K562 (cell line): ENCODE measurements at regions not wholly inside any gene's neighbourhood (a gene's known extent, or its start where the extent isn't known, plus 50 kb on each side); places are given as distances from the start of the nearest gene placed in this dataset.

Experiments
- ATAC-seq: fragments of 200-7000 bp; cut with Tn5 transposase; 3 replicates; pipeline ENCODE4 v1.9.1; 2020; ENCODE audit warnings: moderate library complexity
- BruUV-seq: library from RNA; stranded (reverse); fragments of 400-500 nt; replicated peaks from 2 replicates; lab custom pipeline; 2021; lab: Mats Ljungman, UMichigan
- CTCF ChIA-PET: fragments of 300-600 bp; formaldehyde crosslinking; extraction: SDS; loops from one replicate; lab custom pipeline; 2021; ENCODE audit warnings: low intra/inter-chr PET ratio; lab: Yijun Ruan, JAX
- POLR2A ChIA-PET: fragments of 300-600, 350-650 bp; sonication (Branson Sonifier 250); formaldehyde crosslinking; extraction: SDS; loops from one replicate; lab custom pipeline; 2021; ENCODE audit warnings: antibody characterized with exemption, inconsistent platforms; lab: Yijun Ruan, JAX
- DNase-seq, 4 experiments: peaks; one replicate each; pipeline versions ENCODE4 v3.0.0 to v3.0.0-alpha.2; 2011 to 2018; ENCODE audit warnings: low spot score in 3 of 4, mixed read lengths in 3 of 4; ENCODE audit errors: extremely low read depth in 1 of 4
- FAIRE-seq: peaks from 2 replicates; lab custom pipeline; 2011; peaks lifted over from hg19 to GRCh38; lab: Jason Lieb, UNC
- H2AFZ ChIP-seq: 2 replicates; pipeline ENCODE4 v1.6.0; 2011; ENCODE audit warnings: low read depth, low read length, control low read depth, inconsistent platforms
- H3K27ac ChIP-seq: fragments of 200-600 bp; 3 replicates; pipeline ENCODE4 v1.8.0; 2011; ENCODE audit warnings: low read depth, mild to moderate bottlenecking, control low read depth, inconsistent platforms, low read length, moderate library complexity, mixed read lengths; ENCODE audit errors: extremely low read depth
- H3K27me3 ChIP-seq, 2 experiments: fragments of 300-600 bp in 1 of 2; 2 replicates in 1 of 2; 3 replicates in 1 of 2; pipeline versions ENCODE4 v1.6.0 to v1.8.0; 2011; ENCODE audit warnings: inconsistent platforms in 2 of 2, low read length in 2 of 2, mild to moderate bottlenecking in 1 of 2, mixed read lengths in 1 of 2, moderate library complexity in 1 of 2; ENCODE audit not compliant: control insufficient read depth in 2 of 2, insufficient read depth in 2 of 2
- H3K36me3 ChIP-seq: fragments of 300-600 bp; 3 replicates; pipeline ENCODE4 v1.8.0; 2011; ENCODE audit warnings: mild to moderate bottlenecking, low read length, inconsistent platforms; ENCODE audit not compliant: control insufficient read depth, insufficient read depth
- H3K4me1 ChIP-seq, 2 experiments: fragments of 200-600 bp in 1 of 2; replicated peaks in 1 of 2; 2 replicates in 1 of 2; 3 replicates in 1 of 2; pipeline versions ENCODE4 v1.5.1 to v1.8.0; 2011; ENCODE audit warnings: inconsistent platforms in 2 of 2, low read length in 2 of 2, mild to moderate bottlenecking in 1 of 2, mixed read lengths in 1 of 2, moderate library complexity in 1 of 2; ENCODE audit not compliant: control insufficient read depth in 2 of 2, insufficient read depth in 2 of 2
- H3K4me2 ChIP-seq: 2 replicates; pipeline ENCODE4 v1.6.1; 2011; ENCODE audit warnings: low read length, control low read depth, inconsistent platforms, mixed read lengths; ENCODE audit not compliant: insufficient read depth
- H3K4me3 ChIP-seq: fragments of 200-600 bp; sonication (generic), shearing (Covaris generic); 2 replicates; pipeline ENCODE4 v1.5.1; 2016; ENCODE audit warnings: control low read depth, inconsistent platforms
- H3K79me2 ChIP-seq: fragments of 200-600 bp; 3 replicates; pipeline ENCODE4 v1.8.0; 2011; ENCODE audit warnings: low read length, inconsistent platforms; ENCODE audit not compliant: control insufficient read depth, insufficient read depth
- H3K9ac ChIP-seq, 2 experiments: 2 replicates each; pipeline versions ENCODE4 v1.6.0 to v1.6.1; 2011; ENCODE audit warnings: low read depth in 2 of 2, low read length in 2 of 2, control low read depth in 1 of 2, inconsistent platforms in 1 of 2, mild to moderate bottlenecking in 1 of 2, mixed read lengths in 1 of 2; ENCODE audit not compliant: insufficient read depth in 1 of 2
- H3K9me1 ChIP-seq: one replicate; pipeline ENCODE4 v1.6.0; 2011; ENCODE audit warnings: inconsistent platforms, mild to moderate bottlenecking, low read length, moderate library complexity; ENCODE audit not compliant: control insufficient read depth, insufficient read depth
- H3K9me3 ChIP-seq: replicated peaks from 2 replicates; pipeline ENCODE4 v1.5.1; 2011; ENCODE audit warnings: low read depth, low read length, inconsistent platforms; ENCODE audit not compliant: control insufficient read depth, insufficient read depth
- H4K20me1 ChIP-seq: replicated peaks from 2 replicates; pipeline ENCODE4 v1.6.1; 2011; ENCODE audit warnings: low read length, inconsistent platforms, mixed read lengths; ENCODE audit not compliant: control insufficient read depth, insufficient read depth
- CSDE1 ChIP-seq, 2 experiments: fragments of 450-650 bp; IDR thresholded peaks; 2 replicates each; pipeline ENCODE4 v1.6.1; 2016; ENCODE audit warnings: mild to moderate bottlenecking in 1 of 2
- FOXJ2 ChIP-seq: fragments of 200-800 bp; sonication (Bioruptor generic); IDR thresholded peaks from 2 replicates; pipeline ENCODE4 v1.6.1; 2016; ENCODE audit warnings: missing genetic modification characterization, missing compliant biosample characterization
- FUS ChIP-seq: fragments of 200-400 bp; formaldehyde crosslinking; optimal IDR thresholded peaks from 2 replicates; pipeline ENCODE3; 2017; ENCODE audit warnings: low read depth, low read length
- MBD2 ChIP-seq: sonication (generic); IDR thresholded peaks from 2 replicates; pipeline ENCODE4 v1.6.1; 2016; ENCODE audit warnings: low read depth, borderline replicate concordance
- NEUROD1 ChIP-seq: fragments of 150-350 bp; IDR thresholded peaks from 2 replicates; pipeline ENCODE4 v1.6.1; 2014; ENCODE audit warnings: borderline replicate concordance, low read length, low read depth; ENCODE audit not compliant: partially characterized antibody
- POLR3A ChIP-seq: IDR thresholded peaks from 2 replicates; pipeline ENCODE4 v1.6.1; 2011; ENCODE audit warnings: borderline replicate concordance, mild to moderate bottlenecking, moderate library complexity; ENCODE audit not compliant: insufficient read length, insufficient read depth; ENCODE audit errors: extremely low read depth
- SMC3 ChIP-seq: conservative IDR thresholded peaks from 2 replicates; pipeline ENCODE4 v1.6.1; 2011; ENCODE audit warnings: low read depth, low read length, improper control_type of control experiment; ENCODE audit not compliant: insufficient read depth
- SUPT5H ChIP-seq: fragments of 450-650 bp; IDR thresholded peaks from 2 replicates; pipeline ENCODE4 v1.6.1; 2016
- THRA ChIP-seq: fragments of 450-650 bp; IDR thresholded peaks from 2 replicates; pipeline ENCODE4 v1.6.1; 2017; ENCODE audit warnings: mild to moderate bottlenecking, moderate library complexity
- YBX1 ChIP-seq: fragments of 450-650 bp; IDR thresholded peaks from 2 replicates; pipeline ENCODE4 v1.7.1; 2016; ENCODE audit warnings: mild to moderate bottlenecking
- ZNF143 ChIP-seq: sonication (generic); formaldehyde crosslinking; IDR thresholded peaks from 2 replicates; pipeline ENCODE4 v1.9.0; 2022; ENCODE audit warnings: mild to moderate bottlenecking, missing genetic modification reagents
- ZNF280A ChIP-seq: fragments of 450-650 bp; IDR thresholded peaks from 2 replicates; pipeline ENCODE4 v1.6.1; 2018; ENCODE audit warnings: mild to moderate bottlenecking, low read depth; ENCODE audit not compliant: partially characterized antibody
- ZNF354B ChIP-seq: fragments of 250-450 bp; sonication (Bioruptor Pico); IDR thresholded peaks from 2 replicates; pipeline ENCODE4 v1.4.0; 2020
- WGBS: fragments of 100-300 bp; shearing (Covaris generic); methylation state at CpG from one replicate; pipeline ENCODE4 v1.1.6; 2016; ENCODE audit warnings: low coverage, mixed read lengths; ENCODE audit not compliant: insufficient coverage; ENCODE audit errors: missing lambda C conversion rate; 5-methylcytosine and 5-hydroxymethylcytosine counted together
- in situ Hi-C: fragments of 300-500 bp; cut with MboI; formaldehyde crosslinking; loops from 4 replicates; pipeline ENCODE4 v1.15.0; 2018; ENCODE audit warnings: inconsistent platforms, mixed read lengths
- intact Hi-C: fragments of 100-400 bp; cut with micrococcal nuclease; formaldehyde crosslinking; loops from 2 replicates; pipeline ENCODE4 v1.14.2; 2022
- TF ChIP-seq, protein P1 (sequence below), 3 experiments: IDR thresholded peaks in 2 of 3; conservative IDR thresholded peaks in 1 of 3; 2 replicates each; pipeline ENCODE4 v1.5.1; 2011 to 2012; ENCODE audit warnings: low read length in 3 of 3, mild to moderate bottlenecking in 3 of 3, control low read depth in 2 of 3, improper control_type of control experiment in 1 of 3, inconsistent platforms in 1 of 3, low read depth in 1 of 3, mixed read lengths in 1 of 3, moderate library complexity in 1 of 3; ENCODE audit not compliant: insufficient read depth in 2 of 3

DNA sequence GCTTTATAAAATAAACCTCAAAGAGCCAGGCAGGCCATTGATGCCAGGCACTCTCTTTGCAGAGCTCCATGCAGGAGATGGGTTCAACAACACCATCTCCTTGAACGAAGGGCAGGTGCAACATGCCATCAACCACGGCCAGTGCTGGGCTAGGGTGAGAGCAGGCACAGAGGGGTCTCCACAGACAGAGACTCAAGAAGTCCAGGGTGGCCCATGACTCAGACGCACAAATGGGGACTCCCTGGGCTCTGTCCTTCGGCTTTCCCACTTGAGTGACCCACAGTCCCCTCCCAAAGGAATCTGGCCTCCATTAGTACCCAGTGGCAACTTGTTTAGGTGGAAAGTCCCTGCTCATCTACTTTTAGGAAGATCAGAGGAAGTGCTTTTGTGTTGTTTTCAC lies 124.4 kb upstream of the PZP start (continued):
- TF ChIP-seq FOXJ2 (tag) (no peak), THRA (no peak), POLR3A (no peak), NEUROD1 (no peak)

DNA sequence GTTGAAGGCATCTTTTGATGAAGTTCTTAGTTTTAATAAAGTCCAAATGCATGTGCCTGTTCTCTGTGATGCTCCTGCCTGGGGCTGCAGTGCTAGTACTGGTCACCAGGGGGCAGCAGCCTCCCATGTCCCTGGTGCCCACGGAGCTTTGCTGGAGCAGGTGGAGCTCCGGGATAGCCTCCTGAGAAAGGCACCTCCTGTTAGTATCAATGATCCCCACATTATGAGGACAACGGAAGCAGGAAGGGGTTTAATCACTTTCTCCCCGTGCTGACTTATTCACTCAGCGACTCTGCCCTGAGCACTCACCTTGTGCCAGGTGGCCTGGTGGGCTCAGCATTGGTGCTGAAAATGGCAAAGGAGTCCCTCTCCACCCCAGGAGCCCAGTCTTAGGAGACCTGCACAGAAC lies 123.0 kb upstream of the PZP start:
- ATAC-seq = peak; percentile 85
- intact Hi-C loops (loop anchor here (2.0 to 10.0 kb wide), 3 partner anchors 42 to 254 kb away; no protein-coding TSS in a partner anchor), in situ Hi-C loops (loop anchor here (25.0 kb wide), 1 partner anchor 306 kb away; no protein-coding TSS in a partner anchor)
- peak; percentile 79 for FAIRE-seq
- ChIA-PET CTCF (interaction anchor here (1.4 kb wide), 1 partner anchor 137 kb away, joined by 7 read pairs; no protein-coding TSS in a partner anchor), POLR2A (interaction anchor here (1.0 kb wide), 1 partner anchor 31 kb away, joined by 6 read pairs; no protein-coding TSS in a partner anchor)
- no peaks in the 10 kb centered on the region for H3K9me1 ChIP-seq
- H3K9ac ChIP-seq = no peak overlapping the region
- H3K9me3 ChIP-seq = no peaks in the 10 kb centered on the region; the same call in 1 of the 2 replicates
- peaks cover 0 to 8% of the 10 kb centered on the region in 2 experiments; a peak in 2 of 5 replicates for H3K4me1 ChIP-seq
- 8% methylated on average over 5 of the region's 5 CpGs for WGBS
- H3K79me2 ChIP-seq = no peaks in the 10 kb centered on the region
- H3K36me3 ChIP-seq = no peaks in the 10 kb centered on the region
- peak; percentile 37 to 72 (median 62) for DNase-seq
- no peak overlapping the region for H3K4me2 ChIP-seq
- no peak overlapping the region for H2AFZ ChIP-seq
- BruUV-seq = no TSS peak
- no peak overlapping the region for H3K4me3 ChIP-seq
- no peak overlapping the region for H3K27ac ChIP-seq
- no peaks in the 10 kb centered on the region for H4K20me1 ChIP-seq
- no peaks in the 10 kb centered on the region for H3K27me3 ChIP-seq
- TF ChIP-seq ZNF280A (no peak), FUS (no peak), CSDE1 (IDR thresholded peaks at IDR 0.05) (no peak), MBD2 (no peak), ZNF354B (CRISPR knock-in tag) (no peak), YBX1 (no peak), ZNF143 (CRISPR knock-in tag) (no peak), SUPT5H (no peak), SMC3 (peak; percentile 55)
- TF ChIP-seq, protein P1, sequence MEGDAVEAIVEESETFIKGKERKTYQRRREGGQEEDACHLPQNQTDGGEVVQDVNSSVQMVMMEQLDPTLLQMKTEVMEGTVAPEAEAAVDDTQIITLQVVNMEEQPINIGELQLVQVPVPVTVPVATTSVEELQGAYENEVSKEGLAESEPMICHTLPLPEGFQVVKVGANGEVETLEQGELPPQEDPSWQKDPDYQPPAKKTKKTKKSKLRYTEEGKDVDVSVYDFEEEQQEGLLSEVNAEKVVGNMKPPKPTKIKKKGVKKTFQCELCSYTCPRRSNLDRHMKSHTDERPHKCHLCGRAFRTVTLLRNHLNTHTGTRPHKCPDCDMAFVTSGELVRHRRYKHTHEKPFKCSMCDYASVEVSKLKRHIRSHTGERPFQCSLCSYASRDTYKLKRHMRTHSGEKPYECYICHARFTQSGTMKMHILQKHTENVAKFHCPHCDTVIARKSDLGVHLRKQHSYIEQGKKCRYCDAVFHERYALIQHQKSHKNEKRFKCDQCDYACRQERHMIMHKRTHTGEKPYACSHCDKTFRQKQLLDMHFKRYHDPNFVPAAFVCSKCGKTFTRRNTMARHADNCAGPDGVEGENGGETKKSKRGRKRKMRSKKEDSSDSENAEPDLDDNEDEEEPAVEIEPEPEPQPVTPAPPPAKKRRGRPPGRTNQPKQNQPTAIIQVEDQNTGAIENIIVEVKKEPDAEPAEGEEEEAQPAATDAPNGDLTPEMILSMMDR (IDR thresholded peaks at IDR 0.05 in 2 of 3, conservative IDR thresholded peaks at IDR 0.05 in 1 of 3; ENCODE audit: insufficient read depth in 2 of 3, low read depth in 1 of 3, low read length in 3 of 3) = peak; percentile 74 to 93 (median 79)
